ENCODE measurements at regions not wholly inside any gene's neighbourhood (a gene's known extent, or its start where the extent isn't known, plus 50 kb on each side); places are given as distances from the start of the nearest gene placed in this dataset.

DNA sequence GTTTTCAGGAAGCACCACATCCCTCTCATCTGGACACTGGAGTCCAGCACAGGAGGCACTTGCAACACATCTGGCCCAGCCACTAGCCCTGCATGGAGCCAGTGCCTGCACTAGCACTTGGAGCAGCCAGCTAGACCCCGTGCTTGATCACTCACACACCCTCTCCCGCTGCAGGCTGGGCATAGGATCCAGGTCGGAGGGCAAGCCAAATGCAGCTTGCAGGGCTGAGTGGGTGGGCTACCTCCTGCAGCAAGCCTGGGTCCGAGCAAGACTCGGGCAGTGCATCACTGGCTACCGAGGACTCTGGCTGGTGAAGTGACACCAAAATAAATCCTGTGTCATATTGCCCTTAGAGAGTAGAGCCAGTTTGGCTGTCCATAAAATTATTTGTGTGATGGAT, 1795.4 kb downstream of the LRRC4C start:
- intact Hi-C loops (cut with micrococcal nuclease), result no loop called here
- H3K4me3 ChIP-seq, result no peak overlapping the region
- TF ChIP-seq, protein P1, sequence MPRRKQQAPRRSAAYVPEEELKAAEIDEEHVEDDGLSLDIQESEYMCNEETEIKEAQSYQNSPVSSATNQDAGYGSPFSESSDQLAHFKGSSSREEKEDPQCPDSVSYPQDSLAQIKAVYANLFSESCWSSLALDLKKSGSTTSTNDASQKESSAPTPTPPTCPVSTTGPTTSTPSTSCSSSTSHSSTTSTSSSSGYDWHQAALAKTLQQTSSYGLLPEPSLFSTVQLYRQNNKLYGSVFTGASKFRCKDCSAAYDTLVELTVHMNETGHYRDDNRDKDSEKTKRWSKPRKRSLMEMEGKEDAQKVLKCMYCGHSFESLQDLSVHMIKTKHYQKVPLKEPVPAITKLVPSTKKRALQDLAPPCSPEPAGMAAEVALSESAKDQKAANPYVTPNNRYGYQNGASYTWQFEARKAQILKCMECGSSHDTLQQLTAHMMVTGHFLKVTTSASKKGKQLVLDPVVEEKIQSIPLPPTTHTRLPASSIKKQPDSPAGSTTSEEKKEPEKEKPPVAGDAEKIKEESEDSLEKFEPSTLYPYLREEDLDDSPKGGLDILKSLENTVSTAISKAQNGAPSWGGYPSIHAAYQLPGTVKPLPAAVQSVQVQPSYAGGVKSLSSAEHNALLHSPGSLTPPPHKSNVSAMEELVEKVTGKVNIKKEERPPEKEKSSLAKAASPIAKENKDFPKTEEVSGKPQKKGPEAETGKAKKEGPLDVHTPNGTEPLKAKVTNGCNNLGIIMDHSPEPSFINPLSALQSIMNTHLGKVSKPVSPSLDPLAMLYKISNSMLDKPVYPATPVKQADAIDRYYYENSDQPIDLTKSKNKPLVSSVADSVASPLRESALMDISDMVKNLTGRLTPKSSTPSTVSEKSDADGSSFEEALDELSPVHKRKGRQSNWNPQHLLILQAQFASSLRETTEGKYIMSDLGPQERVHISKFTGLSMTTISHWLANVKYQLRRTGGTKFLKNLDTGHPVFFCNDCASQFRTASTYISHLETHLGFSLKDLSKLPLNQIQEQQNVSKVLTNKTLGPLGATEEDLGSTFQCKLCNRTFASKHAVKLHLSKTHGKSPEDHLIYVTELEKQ (CRISPR knock-in tag; IDR thresholded peaks at IDR 0.05), result no peak
- TF ChIP-seq, protein P2, sequence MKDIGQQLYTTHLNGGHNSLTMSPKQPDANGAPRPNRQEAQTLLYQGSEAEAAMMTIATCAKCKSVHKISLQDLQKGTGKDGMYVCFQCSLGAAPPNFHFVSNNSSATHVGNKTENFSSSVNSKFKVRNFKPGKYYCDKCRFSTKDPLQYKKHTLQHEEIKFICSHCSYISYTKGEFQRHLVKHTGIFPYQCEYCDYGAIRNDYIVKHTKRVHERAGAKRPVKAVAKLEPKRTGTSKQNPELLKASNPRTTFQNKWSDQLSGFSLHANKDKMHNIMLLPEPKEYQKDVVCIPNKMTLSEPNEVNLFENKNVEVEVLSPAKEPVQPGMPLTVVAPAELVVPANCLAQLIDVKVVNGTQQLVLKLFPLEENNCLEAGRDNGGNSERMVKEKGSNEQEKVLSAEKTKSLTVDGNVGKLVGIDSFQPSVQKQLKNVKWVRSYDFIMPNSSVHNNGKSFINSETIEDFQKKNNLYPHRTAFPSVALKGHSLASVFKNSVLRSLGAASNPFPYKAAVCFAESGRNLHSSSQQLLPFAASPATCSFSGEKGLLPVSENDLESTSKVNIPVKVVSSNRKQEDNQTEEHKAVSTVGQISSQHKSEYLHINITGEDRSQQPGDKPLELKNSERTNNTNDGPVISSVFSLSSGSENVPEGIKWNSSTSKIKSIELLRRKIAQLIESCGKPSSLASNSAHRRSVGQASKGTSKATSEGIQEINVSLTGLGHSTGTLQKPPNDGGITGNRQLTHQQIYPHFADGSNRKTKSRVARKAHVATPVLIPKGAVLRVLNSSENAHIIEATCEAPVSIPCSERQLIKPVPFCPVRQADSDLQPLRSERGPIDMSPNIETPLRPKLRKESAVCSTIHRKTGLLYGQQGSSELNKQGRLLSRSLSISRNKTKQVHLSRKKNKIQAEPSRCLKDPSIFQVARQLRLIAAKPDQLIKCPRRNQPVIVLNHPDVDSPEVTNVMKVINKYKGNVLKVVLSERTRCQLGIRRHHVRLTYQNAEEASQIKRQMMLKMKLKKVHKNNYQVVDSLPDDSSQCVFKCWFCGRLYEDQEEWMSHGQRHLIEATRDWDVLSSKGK (CRISPR knock-in tag; IDR thresholded peaks at IDR 0.05), result no peak
- TF ChIP-seq, protein P3, sequence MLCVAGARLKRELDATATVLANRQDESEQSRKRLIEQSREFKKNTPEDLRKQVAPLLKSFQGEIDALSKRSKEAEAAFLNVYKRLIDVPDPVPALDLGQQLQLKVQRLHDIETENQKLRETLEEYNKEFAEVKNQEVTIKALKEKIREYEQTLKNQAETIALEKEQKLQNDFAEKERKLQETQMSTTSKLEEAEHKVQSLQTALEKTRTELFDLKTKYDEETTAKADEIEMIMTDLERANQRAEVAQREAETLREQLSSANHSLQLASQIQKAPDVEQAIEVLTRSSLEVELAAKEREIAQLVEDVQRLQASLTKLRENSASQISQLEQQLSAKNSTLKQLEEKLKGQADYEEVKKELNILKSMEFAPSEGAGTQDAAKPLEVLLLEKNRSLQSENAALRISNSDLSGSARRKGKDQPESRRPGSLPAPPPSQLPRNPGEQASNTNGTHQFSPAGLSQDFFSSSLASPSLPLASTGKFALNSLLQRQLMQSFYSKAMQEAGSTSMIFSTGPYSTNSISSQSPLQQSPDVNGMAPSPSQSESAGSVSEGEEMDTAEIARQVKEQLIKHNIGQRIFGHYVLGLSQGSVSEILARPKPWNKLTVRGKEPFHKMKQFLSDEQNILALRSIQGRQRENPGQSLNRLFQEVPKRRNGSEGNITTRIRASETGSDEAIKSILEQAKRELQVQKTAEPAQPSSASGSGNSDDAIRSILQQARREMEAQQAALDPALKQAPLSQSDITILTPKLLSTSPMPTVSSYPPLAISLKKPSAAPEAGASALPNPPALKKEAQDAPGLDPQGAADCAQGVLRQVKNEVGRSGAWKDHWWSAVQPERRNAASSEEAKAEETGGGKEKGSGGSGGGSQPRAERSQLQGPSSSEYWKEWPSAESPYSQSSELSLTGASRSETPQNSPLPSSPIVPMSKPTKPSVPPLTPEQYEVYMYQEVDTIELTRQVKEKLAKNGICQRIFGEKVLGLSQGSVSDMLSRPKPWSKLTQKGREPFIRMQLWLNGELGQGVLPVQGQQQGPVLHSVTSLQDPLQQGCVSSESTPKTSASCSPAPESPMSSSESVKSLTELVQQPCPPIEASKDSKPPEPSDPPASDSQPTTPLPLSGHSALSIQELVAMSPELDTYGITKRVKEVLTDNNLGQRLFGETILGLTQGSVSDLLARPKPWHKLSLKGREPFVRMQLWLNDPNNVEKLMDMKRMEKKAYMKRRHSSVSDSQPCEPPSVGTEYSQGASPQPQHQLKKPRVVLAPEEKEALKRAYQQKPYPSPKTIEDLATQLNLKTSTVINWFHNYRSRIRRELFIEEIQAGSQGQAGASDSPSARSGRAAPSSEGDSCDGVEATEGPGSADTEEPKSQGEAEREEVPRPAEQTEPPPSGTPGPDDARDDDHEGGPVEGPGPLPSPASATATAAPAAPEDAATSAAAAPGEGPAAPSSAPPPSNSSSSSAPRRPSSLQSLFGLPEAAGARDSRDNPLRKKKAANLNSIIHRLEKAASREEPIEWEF (CRISPR knock-in tag; IDR thresholded peaks at IDR 0.05), result no peak
- no peak for TF ChIP-seq PHF20 (IDR thresholded peaks at IDR 0.05; ENCODE audit: partially characterized antibody)
- TF ChIP-seq ZNF347 (CRISPR knock-in tag; IDR thresholded peaks at IDR 0.05; ENCODE audit: low read depth), result no peak
- TF ChIP-seq, protein P4, sequence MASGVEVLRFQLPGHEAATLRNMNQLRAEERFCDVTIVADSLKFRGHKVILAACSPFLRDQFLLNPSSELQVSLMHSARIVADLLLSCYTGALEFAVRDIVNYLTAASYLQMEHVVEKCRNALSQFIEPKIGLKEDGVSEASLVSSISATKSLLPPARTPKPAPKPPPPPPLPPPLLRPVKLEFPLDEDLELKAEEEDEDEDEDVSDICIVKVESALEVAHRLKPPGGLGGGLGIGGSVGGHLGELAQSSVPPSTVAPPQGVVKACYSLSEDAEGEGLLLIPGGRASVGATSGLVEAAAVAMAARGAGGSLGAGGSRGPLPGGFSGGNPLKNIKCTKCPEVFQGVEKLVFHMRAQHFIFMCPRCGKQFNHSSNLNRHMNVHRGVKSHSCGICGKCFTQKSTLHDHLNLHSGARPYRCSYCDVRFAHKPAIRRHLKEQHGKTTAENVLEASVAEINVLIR (CRISPR knock-in tag; IDR thresholded peaks at IDR 0.05), result no peak
- TF ChIP-seq CREM (IDR thresholded peaks at IDR 0.05; ENCODE audit: low read depth), result no peak

More for the DNA sequence above, 1795.4 kb downstream of the LRRC4C start:
- ATAC-seq (no peak), DNase-seq (ENCODE audit: extremely low read depth in 1 of 4, low spot score in 3 of 4) (no peak), FAIRE-seq (no peak)
- no peaks in the 10 kb centered on the region for H3K9me1 ChIP-seq (ENCODE audit: control insufficient read depth, insufficient read depth, low read length)
- in situ Hi-C loops (cut with MboI), result no loop called here
- no TSS peak for BruUV-seq (replicated peaks)
- H3K27ac ChIP-seq (ENCODE audit: extremely low read depth, low read depth, low read length), result no peak overlapping the region
- 2% methylated on average over 6 of the region's 6 CpGs for WGBS (ENCODE audit: insufficient coverage, low coverage, missing lambda C conversion rate)
- no peaks in the 10 kb centered on the region for H3K4me1 ChIP-seq (replicated peaks in 1 of 2; ENCODE audit: control insufficient read depth in 2 of 2, insufficient read depth in 2 of 2, low read length in 2 of 2)
- no peak overlapping the region for H2AFZ ChIP-seq (ENCODE audit: low read depth, low read length)
- H3K9ac ChIP-seq (ENCODE audit: insufficient read depth in 1 of 2, low read depth in 2 of 2, low read length in 2 of 2), result no peak overlapping the region
- no peaks in the 10 kb centered on the region for H4K20me1 ChIP-seq (replicated peaks; ENCODE audit: control insufficient read depth, insufficient read depth, low read length)
- no peaks in the 10 kb centered on the region for H3K79me2 ChIP-seq (ENCODE audit: control insufficient read depth, insufficient read depth, low read length)
- H3K4me2 ChIP-seq (ENCODE audit: insufficient read depth, low read length), result no peak overlapping the region
- CTCF ChIA-PET (ENCODE audit: low intra/inter-chr PET ratio), result no interaction called here
- POLR2A ChIA-PET, result interaction anchor here (0.6 kb wide), 1 partner anchor 57 kb away, joined by 3 read pairs; no protein-coding TSS in a partner anchor
- H3K36me3 ChIP-seq (ENCODE audit: control insufficient read depth, insufficient read depth, low read length), result no peaks in the 10 kb centered on the region
- H3K9me3 ChIP-seq (replicated peaks; ENCODE audit: control insufficient read depth, insufficient read depth, low read depth, low read length), result no peaks in the 10 kb centered on the region
- H3K27me3 ChIP-seq (ENCODE audit: control insufficient read depth in 2 of 2, insufficient read depth in 2 of 2, low read length in 2 of 2), result no peaks in the 10 kb centered on the region
